Aorta (tissue), 5 donors: ENCODE measurements at regions not wholly inside any gene's neighbourhood (a gene's known extent, or its start where the extent isn't known, plus 50 kb on each side); places are given as distances from the start of the nearest gene placed in this dataset.
A peak's percentile ranks its signal among the peaks of the same experiment; 100 is the strongest.

ENCODE experiments used
- ATAC-seq: fragments of 200-7000 bp; cut with Tn5 transposase; one replicate; pipeline ENCODE4 v1.9.1; 2022; ENCODE audit warnings: moderate library complexity; ENCODE audit not compliant: low FRiP score
- DNase-seq, 2 donors: peaks; one replicate each; pipeline ENCODE4 v3.0.0-alpha.2; 2020
- H3K27ac ChIP-seq, 2 donors: one replicate each; pipeline ENCODE4 v1.5.1; 2013; ENCODE audit warnings: low read length in 2 of 2, mild to moderate bottlenecking in 2 of 2, moderate library complexity in 2 of 2, control low read depth in 1 of 2, inconsistent platforms in 1 of 2, low read depth in 1 of 2
- H3K27me3 ChIP-seq, 2 donors: one replicate each; pipeline ENCODE4 v1.6.1; 2013; ENCODE audit warnings: control low read depth in 1 of 2, low read length in 1 of 2, mild to moderate bottlenecking in 1 of 2, moderate library complexity in 1 of 2; ENCODE audit not compliant: insufficient read depth in 2 of 2, control insufficient read depth in 1 of 2
- H3K36me3 ChIP-seq, 2 donors: one replicate each; pipeline ENCODE4 v1.6.1; 2013; ENCODE audit warnings: control low read depth in 1 of 2, low read length in 1 of 2, mild to moderate bottlenecking in 1 of 2; ENCODE audit not compliant: insufficient read depth in 2 of 2, control insufficient read depth in 1 of 2
- H3K4me1 ChIP-seq, 2 donors: one replicate each; pipeline ENCODE4 v1.6.1; 2013; ENCODE audit warnings: low read length in 2 of 2, control low read depth in 1 of 2, mild to moderate bottlenecking in 1 of 2, moderate library complexity in 1 of 2; ENCODE audit not compliant: insufficient read depth in 2 of 2, control insufficient read depth in 1 of 2
- H3K4me3 ChIP-seq, 2 donors: one replicate each; pipeline ENCODE4 v1.5.1; 2013; ENCODE audit warnings: low read length in 2 of 2, control low read depth in 1 of 2, mild to moderate bottlenecking in 1 of 2
- H3K9me3 ChIP-seq: one replicate; pipeline ENCODE4 v1.6.1; 2013; ENCODE audit warnings: mild to moderate bottlenecking, low read length; ENCODE audit not compliant: control insufficient read depth
- WGBS, 2 donors: extraction: QIAGEN DNeasy Blood & Tissue Kit; methylation state at CpG; one replicate each; pipeline ENCODE4 v1.1.7; 2013; 5-methylcytosine and 5-hydroxymethylcytosine counted together
- intact Hi-C, 2 donors: fragments of 100-400 bp; cut with DNase I; formaldehyde crosslinking; loops; one replicate each; pipeline versions ENCODE4 v1.14.2 to v1.15.0; 2022
- donor health status: healthy with polysubstance abuse.
- donor health status: Bipolar disorder and iron deficiency.
- donor health status: DM: no; HTN: no; CAD: no.
- donor health status: DM: no; HTN: no; CAD: no.
- donor health status: DM: yes; HTN: yes; CAD: no.

DNA sequence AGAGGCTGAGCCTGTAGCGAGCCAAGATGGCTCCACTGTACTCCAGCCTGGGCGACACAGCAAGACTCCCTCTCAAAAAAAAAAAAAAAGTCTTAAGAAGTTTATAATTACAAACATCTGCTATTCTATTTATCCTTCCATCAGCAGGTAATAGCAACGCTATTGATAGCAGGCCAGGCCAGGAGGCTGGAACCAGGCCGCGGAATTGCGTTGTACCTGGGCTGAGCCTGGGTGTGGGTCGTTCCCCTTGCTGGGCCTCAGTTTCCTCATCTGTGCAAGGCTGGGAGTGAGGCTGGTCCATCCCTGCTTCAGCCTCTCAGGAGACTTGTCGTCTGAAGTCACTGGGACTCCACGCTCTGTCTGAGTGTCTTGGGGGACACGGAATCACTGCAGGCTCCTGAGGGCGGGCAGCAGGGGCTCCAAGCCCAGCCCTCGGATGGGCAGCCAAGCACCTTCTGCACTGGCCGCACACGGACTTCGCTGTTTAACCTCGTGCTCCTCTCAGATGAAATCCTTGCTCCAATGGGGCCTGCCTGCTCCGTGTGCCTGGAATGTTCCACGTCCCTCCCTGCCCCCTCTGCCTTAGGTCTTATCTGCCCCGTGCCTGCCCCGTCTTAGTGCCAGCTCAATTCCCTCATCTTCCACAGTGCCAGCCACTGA, 103.9 kb upstream of the C1orf174 start:
- DNase-seq, result no peak
- no peaks in the 10 kb centered on the region for H3K9me3 ChIP-seq
- ATAC-seq, result no peak
- no peak overlapping the region for H3K4me3 ChIP-seq
- 70 to 72% methylated on average over 20 of the region's 20 CpGs for WGBS, 2 donors
- H3K27me3 ChIP-seq, result no peaks in the 10 kb centered on the region
- intact Hi-C loops, result no loop called here
- no peaks in the 10 kb centered on the region for H3K4me1 ChIP-seq
- H3K36me3 ChIP-seq, result no peaks in the 10 kb centered on the region
- H3K27ac ChIP-seq, result no peak overlapping the region

DNA sequence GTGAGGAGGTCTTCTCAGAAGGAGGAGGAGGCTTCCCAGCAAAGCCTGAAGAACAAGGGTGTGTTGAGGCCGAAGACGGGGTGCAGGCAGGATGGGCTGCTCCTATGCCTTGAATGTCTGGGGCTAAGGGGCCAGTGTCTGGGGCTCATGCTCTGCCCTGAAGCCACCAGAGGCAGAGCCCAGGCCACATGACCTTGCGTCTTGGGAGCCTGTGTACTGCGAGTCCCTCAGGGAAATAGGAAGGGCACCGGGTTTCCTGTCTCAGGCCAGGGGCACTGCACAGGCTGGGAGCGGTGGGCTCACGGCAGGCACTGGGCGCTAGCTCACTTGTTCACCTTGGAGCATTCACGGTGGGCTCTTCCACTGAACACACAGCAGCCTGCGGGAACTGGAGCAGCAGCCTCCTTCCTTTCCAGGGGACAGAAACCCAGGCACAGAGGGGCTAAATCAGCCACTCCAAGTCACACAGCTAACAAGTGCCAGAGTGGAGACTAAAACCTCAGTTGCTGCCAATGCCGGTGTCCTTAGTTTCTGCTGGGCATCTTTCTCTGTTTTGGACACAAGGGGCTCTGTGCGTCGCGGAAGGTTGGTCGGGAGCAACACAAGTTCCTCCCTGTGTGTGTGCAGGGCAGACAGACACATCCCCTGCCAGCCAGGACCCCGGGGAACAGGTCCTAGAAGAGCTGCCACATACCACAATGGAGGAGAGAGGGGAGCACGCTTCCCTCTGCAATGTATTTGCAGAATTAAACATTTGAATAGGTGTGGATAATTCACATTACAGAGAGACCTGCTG, 104.8 kb upstream of the C1orf174 start:
- H3K27me3 ChIP-seq, result no peaks in the 10 kb centered on the region
- DNase-seq (no peak), ATAC-seq (no peak)
- intact Hi-C loops, result no loop called here
- no peaks in the 10 kb centered on the region for H3K9me3 ChIP-seq
- H3K4me3 ChIP-seq, result no peak overlapping the region
- H3K27ac ChIP-seq, result no peak overlapping the region
- no peaks in the 10 kb centered on the region for H3K36me3 ChIP-seq
- no peaks in the 10 kb centered on the region for H3K4me1 ChIP-seq
- 69 to 71% methylated on average over 17 of the region's 17 CpGs for WGBS, 2 donors

DNA sequence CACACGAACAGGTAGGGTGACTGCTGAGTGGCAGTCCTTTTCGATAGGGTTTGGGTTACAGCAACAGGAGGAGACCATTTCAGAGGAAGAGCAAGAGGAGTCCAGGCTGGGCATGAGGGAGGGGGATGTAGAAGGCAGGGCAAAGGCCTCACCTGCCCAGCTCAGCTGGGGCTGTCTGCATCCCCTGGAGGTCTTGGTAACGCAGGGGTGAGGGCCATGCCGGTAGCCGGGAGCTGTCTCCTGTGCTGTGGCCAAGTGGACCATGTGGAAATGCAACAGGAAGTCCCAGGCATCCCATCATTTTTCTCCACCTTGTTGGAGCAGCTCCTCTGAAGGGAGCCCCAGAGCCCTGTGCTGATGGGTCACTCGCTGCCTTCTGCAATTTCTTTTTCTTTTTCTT, 105.4 kb upstream of the C1orf174 start:
- H3K27ac ChIP-seq, result no peak overlapping the region
- 70 to 77% methylated on average over 6 of the region's 6 CpGs for WGBS, 2 donors
- no peak overlapping the region for H3K4me3 ChIP-seq
- intact Hi-C loops, result no loop called here
- H3K27me3 ChIP-seq, result no peaks in the 10 kb centered on the region
- no peak for DNase-seq
- no peaks in the 10 kb centered on the region for H3K4me1 ChIP-seq
- H3K36me3 ChIP-seq, result no peaks in the 10 kb centered on the region
- ATAC-seq, result no peak
- no peaks in the 10 kb centered on the region for H3K9me3 ChIP-seq

DNA sequence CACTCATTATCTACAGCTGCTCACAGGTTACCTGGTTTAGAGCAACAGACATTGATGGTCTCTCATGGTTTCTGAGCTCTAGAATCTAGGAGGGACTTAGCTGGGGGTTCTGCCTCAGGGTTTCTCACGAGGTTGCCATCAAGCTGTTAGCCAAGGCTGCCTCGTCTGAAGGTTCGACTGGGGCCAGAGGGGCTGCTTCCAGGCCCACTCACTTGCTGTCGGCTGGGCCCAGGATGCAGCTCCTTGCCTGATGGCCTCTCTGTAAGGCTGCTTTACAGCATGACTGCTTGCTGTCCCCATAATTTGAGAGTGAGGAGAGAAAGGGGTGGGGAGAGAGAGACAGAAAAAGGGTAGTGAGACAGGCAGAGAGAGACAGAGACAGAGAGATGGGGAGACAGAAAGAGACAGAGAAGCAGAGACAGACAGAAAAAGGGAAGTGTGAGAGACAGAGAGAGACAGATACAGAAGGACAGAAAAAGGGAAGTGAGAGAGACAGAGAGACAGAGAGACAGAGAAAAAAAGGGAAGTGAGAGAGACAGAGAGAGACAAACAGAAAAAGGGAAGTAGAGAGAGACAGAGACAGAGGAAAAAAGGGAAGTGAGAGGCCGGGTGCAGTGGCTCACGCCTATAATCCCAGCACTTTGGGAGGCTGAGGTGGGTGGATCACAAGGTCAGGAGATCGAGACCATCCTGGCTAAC, 106.8 kb upstream of the C1orf174 start:
- no peaks in the 10 kb centered on the region for H3K36me3 ChIP-seq
- H3K27ac ChIP-seq, result no peak overlapping the region
- ATAC-seq (no peak), DNase-seq (no peak)
- no peaks in the 10 kb centered on the region for H3K9me3 ChIP-seq
- no peaks in the 10 kb centered on the region for H3K4me1 ChIP-seq
- H3K4me3 ChIP-seq, result no peak overlapping the region
- no peaks in the 10 kb centered on the region for H3K27me3 ChIP-seq
- WGBS, 2 donors, result 66 to 78% methylated on average over 6 to 7 of the region's 7 CpGs
- intact Hi-C loops, result no loop called here

DNA sequence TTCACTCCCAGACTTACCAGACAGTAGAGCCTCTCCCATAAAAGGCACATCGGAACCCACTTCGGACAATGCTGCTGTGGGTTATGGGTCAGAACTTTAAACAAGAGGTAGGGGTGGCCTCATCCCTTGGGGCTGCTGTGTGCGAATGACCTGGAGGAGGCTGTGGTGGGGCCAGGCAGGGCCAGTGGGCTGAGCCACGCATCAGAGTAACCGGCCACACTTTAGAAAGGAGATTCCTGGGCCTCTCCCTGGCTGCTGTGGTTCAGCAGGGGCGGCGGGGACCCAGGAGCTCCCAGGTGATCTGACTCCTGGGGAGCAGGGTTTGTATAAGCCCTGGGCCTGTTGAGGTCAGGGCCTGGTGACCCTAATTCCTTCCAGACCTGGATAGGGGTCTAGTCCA, 110.2 kb upstream of the C1orf174 start:
- no peaks in the 10 kb centered on the region for H3K4me1 ChIP-seq
- intact Hi-C loops, result no loop called here
- no peaks in the 10 kb centered on the region for H3K9me3 ChIP-seq
- H3K27ac ChIP-seq, result no peak overlapping the region
- no peak overlapping the region for H3K4me3 ChIP-seq
- no peak for ATAC-seq
- H3K36me3 ChIP-seq, result no peaks in the 10 kb centered on the region
- H3K27me3 ChIP-seq, result no peaks in the 10 kb centered on the region
- WGBS, 2 donors, result 44 to 64% methylated on average over 7 of the region's 7 CpGs
- DNase-seq, result no peak

DNA sequence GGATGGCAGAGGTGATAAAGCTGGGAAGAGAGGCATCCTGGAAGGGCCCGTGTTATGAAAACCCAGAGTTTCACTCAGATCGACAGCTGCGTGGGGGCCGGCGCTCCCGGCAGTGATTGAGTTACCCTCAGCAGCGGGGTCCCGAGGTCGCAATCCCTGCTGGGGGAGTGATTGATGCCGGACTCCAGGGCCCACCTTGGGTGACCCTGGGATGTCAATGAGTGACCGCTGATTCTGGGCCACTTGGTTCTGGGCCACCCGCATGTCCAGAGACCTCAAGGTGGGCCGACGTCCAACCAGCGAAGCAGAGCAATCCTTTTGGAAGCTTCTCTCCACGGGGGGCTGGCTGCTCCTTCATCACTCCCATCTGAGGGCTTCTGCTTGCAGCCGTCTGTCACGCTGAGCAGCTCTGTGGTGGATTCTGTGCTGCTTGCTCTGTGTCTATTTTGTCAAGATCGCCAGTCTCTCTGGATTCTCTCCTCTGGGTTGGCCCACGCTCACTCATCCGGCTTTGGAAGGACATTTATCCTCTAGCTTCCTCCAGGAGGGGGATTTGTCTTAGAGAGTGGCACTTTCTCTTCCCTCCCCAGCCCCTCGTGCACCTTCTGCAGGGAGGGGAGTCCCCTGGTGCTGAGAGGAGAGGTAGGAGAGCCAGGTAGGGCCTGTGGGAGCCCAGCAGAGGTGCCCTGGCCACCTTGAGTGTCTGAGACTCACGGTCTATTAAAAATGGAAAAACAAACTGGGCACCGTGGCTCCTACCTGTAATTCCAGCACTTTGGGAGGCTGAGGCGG, 110.9 kb upstream of the C1orf174 start:
- WGBS, 2 donors, result 29 to 41% methylated on average over 25 of the region's 25 CpGs
- intact Hi-C loops, result no loop called here
- H3K27me3 ChIP-seq, result no peaks in the 10 kb centered on the region
- no peaks in the 10 kb centered on the region for H3K9me3 ChIP-seq
- no peak for ATAC-seq
- H3K36me3 ChIP-seq, result no peaks in the 10 kb centered on the region
- no peaks in the 10 kb centered on the region for H3K4me1 ChIP-seq
- H3K27ac ChIP-seq, result no peak overlapping the region
- H3K4me3 ChIP-seq, result no peak overlapping the region
- DNase-seq, result no peak

DNA sequence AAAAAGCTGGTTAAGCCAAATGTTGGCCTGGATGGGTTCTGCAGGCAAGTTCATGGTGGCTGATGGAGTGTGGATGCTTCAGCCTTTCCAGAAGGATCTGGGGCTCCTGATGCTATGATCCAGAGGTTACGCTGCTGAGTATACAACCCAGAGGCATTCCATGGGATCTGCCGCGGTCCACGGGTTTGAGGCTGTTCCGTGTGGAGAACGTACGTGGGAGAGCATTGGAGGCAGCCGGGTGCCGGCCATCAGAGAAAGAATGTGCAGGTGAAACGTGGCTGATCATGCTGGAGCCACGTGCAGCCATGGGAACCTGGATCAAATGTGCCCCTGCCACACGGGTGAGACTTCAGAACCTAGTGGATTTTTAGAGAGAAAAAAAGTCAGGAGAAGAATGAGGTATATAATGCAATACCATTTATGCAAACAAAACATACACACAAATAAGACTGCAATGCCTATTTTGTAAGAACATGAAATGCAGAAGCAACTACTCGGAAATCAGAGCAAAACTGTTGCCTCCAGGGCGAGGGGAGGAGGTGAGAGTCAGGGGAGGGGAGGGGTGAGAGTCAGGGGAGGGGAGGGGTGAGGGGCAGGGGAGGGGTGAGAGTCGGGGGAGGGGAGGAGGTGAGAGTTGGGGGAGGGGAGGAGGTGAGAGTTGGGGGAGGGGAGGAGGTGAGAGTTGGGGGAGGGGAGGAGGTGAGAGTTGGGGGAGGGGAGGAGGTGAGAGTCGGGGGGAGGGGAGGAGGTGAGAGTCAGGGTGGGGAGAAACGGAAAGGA, 116.5 kb upstream of the C1orf174 start:
- H3K27ac ChIP-seq, result no peak overlapping the region
- ATAC-seq, result no peak
- DNase-seq, result peak in 1 of 2 donors; percentile 31
- no peaks in the 10 kb centered on the region for H3K4me1 ChIP-seq
- H3K27me3 ChIP-seq, result no peaks in the 10 kb centered on the region
- 76% methylated on average over 16 to 17 of the region's 17 CpGs for WGBS, 2 donors
- no peaks in the 10 kb centered on the region for H3K36me3 ChIP-seq
- H3K9me3 ChIP-seq, result no peaks in the 10 kb centered on the region
- no peak overlapping the region for H3K4me3 ChIP-seq
- intact Hi-C loops, result no loop called here
